HL-60 (cell line): ENCODE measurements at regions not wholly inside any gene's neighbourhood (a gene's known extent, or its start where the extent isn't known, plus 50 kb on each side); places are given as distances from the start of the nearest gene placed in this dataset.

Source experiments
- DNase-seq, 2 experiments: peaks; one replicate each; pipeline ENCODE4 v3.0.0-alpha.2; 2010 to 2020; ENCODE audit warnings: low read depth in 1 of 2, low spot score in 1 of 2
- H3K27ac ChIP-seq: fragments of 250-450 bp; sonication (Bioruptor Pico); replicated peaks from 2 replicates; pipeline ENCODE4 v1.5.1; 2020; ENCODE audit warnings: mild to moderate bottlenecking, moderate library complexity
- H3K27me3 ChIP-seq: fragments of 250-450 bp; sonication (Bioruptor Pico); 2 replicates; pipeline ENCODE4 v1.5.1; 2021; ENCODE audit warnings: mild to moderate bottlenecking, moderate library complexity; ENCODE audit not compliant: insufficient read depth, poor library complexity, severe bottlenecking
- H3K4me3 ChIP-seq: replicated peaks from 2 replicates; pipeline ENCODE4 v1.5.1; 2011; ENCODE audit warnings: mild to moderate bottlenecking, control low read depth, low read length; ENCODE audit not compliant: insufficient read depth
- GABPA ChIP-seq: IDR thresholded peaks from 2 replicates; pipeline ENCODE4 v1.6.1; 2012; ENCODE audit warnings: low read depth
- POLR2AphosphoS5 ChIP-seq: IDR thresholded peaks from 2 replicates; pipeline ENCODE4 v1.6.1; 2012; ENCODE audit warnings: low read depth
- SPI1 ChIP-seq: IDR thresholded peaks from 2 replicates; pipeline ENCODE4 v1.6.1; 2012; ENCODE audit warnings: low read depth, mild to moderate bottlenecking, borderline replicate concordance
- TF ChIP-seq, protein P1 (sequence below): IDR thresholded peaks from 2 replicates; pipeline ENCODE4 v1.6.1; 2012; ENCODE audit warnings: low read depth; ENCODE audit not compliant: insufficient replicate concordance
- TF ChIP-seq, protein P2 (sequence below): IDR thresholded peaks from one replicate; pipeline ENCODE4 v1.5.1; 2011; ENCODE audit warnings: low read length, control low read depth, inconsistent platforms; ENCODE audit not compliant: insufficient read depth

DNA sequence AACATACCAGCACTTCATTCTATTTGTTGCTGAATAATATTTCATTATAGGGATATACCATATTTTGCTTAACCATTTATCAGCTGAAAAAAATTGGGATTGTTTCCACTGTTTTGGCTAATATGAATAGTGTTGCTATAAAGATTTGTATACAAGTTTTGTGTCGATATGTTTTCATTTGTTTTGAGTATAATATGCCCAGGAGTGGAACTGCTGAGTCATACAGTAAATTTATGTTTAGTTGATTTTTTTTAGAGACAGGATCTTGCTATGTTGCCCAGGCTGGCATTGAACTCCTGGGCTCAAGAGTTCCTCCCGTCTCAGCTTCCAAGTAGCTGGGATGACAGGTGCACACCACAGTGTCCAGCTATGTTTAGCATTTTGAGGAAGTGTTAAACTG lies 131.5 kb upstream of the TMCC3 start:
- Histone ChIP-seq H3K27me3 (peaks cover 4% of the 10 kb centered on the region), H3K4me3 (no peak overlapping the region), H3K27ac (no peak overlapping the region)
- TF ChIP-seq SPI1 (no peak), GABPA (no peak), POLR2AphosphoS5 (no peak)
- TF ChIP-seq, protein P1, sequence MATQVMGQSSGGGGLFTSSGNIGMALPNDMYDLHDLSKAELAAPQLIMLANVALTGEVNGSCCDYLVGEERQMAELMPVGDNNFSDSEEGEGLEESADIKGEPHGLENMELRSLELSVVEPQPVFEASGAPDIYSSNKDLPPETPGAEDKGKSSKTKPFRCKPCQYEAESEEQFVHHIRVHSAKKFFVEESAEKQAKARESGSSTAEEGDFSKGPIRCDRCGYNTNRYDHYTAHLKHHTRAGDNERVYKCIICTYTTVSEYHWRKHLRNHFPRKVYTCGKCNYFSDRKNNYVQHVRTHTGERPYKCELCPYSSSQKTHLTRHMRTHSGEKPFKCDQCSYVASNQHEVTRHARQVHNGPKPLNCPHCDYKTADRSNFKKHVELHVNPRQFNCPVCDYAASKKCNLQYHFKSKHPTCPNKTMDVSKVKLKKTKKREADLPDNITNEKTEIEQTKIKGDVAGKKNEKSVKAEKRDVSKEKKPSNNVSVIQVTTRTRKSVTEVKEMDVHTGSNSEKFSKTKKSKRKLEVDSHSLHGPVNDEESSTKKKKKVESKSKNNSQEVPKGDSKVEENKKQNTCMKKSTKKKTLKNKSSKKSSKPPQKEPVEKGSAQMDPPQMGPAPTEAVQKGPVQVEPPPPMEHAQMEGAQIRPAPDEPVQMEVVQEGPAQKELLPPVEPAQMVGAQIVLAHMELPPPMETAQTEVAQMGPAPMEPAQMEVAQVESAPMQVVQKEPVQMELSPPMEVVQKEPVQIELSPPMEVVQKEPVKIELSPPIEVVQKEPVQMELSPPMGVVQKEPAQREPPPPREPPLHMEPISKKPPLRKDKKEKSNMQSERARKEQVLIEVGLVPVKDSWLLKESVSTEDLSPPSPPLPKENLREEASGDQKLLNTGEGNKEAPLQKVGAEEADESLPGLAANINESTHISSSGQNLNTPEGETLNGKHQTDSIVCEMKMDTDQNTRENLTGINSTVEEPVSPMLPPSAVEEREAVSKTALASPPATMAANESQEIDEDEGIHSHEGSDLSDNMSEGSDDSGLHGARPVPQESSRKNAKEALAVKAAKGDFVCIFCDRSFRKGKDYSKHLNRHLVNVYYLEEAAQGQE: no peak
- TF ChIP-seq, protein P2, sequence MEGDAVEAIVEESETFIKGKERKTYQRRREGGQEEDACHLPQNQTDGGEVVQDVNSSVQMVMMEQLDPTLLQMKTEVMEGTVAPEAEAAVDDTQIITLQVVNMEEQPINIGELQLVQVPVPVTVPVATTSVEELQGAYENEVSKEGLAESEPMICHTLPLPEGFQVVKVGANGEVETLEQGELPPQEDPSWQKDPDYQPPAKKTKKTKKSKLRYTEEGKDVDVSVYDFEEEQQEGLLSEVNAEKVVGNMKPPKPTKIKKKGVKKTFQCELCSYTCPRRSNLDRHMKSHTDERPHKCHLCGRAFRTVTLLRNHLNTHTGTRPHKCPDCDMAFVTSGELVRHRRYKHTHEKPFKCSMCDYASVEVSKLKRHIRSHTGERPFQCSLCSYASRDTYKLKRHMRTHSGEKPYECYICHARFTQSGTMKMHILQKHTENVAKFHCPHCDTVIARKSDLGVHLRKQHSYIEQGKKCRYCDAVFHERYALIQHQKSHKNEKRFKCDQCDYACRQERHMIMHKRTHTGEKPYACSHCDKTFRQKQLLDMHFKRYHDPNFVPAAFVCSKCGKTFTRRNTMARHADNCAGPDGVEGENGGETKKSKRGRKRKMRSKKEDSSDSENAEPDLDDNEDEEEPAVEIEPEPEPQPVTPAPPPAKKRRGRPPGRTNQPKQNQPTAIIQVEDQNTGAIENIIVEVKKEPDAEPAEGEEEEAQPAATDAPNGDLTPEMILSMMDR: no peak
- no peak for DNase-seq

DNA sequence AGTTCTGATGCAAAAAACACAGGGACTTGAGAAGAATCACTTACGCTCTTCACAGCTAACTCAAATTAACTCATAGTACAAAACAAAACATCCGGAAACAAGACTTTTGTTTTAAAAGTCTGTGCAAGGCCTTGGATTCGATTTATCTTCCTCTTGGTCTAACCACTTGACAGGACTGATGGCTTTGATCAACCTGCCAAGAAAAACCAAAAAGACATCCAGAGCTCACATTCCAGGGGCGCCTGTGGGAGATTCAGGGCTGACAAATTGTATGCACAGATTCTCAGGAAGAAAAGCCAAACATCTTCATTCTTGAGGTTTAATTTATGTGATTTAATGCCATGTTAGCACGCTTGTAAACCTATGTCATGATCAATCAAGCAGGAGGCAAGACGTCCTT lies 129.1 kb upstream of the TMCC3 start:
- TF ChIP-seq POLR2AphosphoS5: no peak
- TF ChIP-seq GABPA: no peak
- TF ChIP-seq SPI1: no peak
- TF ChIP-seq, protein P2: no peak
- TF ChIP-seq, protein P1: no peak
- H3K4me3 ChIP-seq: no peak overlapping the region

DNA sequence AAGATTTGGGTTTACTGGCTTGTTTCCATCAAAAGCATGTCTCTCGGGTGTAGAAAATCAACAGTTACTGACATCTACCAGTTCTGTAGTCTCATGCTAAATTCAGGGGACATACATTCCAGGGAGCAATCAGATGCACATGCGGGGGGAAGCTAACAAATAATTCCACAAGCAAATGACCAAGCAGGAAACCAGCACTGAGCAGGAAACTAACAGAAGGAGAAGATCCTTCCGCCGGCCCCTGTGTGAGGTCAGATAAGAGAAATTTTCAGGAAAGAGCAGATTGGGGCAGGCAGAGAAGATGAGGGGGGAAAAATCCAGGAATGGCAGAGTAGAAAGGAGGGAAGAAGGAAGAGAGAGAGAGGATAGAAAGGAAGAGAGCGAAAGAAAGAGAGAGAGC lies 127.6 kb upstream of the TMCC3 start:
- Histone ChIP-seq H3K4me3 (no peak overlapping the region), H3K27ac (no peak overlapping the region), H3K27me3 (peaks cover 4% of the 10 kb centered on the region)
- TF ChIP-seq, protein P1: no peak
- TF ChIP-seq SPI1 (no peak), POLR2AphosphoS5 (no peak)
- DNase-seq: no peak

More for the DNA sequence above, 129.1 kb upstream of the TMCC3 start:
- Histone ChIP-seq H3K27ac (no peak overlapping the region), H3K27me3 (peaks cover 4% of the 10 kb centered on the region)
- DNase-seq: no peak

DNA sequence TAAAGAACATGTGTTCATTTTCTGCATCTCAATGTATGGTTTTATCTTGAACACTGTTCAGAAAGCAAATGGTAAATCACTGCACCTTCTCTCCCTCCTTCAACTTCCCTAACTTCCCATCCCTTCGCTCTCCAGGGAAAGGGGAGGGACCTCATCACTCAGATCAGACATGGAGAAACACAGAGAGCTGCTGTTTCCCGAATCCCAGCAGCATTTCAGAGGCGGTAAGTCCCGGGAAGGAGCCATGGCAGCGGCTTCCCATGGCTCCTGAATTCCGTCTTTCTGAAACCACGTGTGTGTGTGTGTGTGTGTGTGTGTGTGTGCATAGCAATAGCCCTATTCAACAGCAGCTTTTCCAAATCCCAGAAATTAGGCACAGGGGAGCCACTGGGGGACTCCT lies 125.4 kb upstream of the TMCC3 start:
- Histone ChIP-seq H3K27me3 (peaks cover 4% of the 10 kb centered on the region), H3K4me3 (no peak overlapping the region), H3K27ac (no peak overlapping the region)
- DNase-seq: no peak
- TF ChIP-seq, protein P2: no peak
- TF ChIP-seq POLR2AphosphoS5 (no peak), GABPA (no peak), SPI1 (no peak)
- TF ChIP-seq, protein P1: no peak
